HG03469 (cell line): ENCODE measurements at regions not wholly inside any gene's neighbourhood (a gene's known extent, or its start where the extent isn't known, plus 50 kb on each side); places are given as distances from the start of the nearest gene placed in this dataset.
"Not testable (repeated sequence)": the region's sequence is repeated elsewhere in the genome, so short reads cannot be mapped to it uniquely, and the experiment has no call there.

ENCODE experiments used
- ATAC-seq: cut with Tn5 transposase; IDR thresholded peaks from one replicate; pipeline ENCODE4 v1.9.1; 2021; ENCODE audit warnings: mild to moderate bottlenecking, moderate library complexity, moderate number of reproducible peaks; ENCODE audit not compliant: unreplicated experiment

DNA sequence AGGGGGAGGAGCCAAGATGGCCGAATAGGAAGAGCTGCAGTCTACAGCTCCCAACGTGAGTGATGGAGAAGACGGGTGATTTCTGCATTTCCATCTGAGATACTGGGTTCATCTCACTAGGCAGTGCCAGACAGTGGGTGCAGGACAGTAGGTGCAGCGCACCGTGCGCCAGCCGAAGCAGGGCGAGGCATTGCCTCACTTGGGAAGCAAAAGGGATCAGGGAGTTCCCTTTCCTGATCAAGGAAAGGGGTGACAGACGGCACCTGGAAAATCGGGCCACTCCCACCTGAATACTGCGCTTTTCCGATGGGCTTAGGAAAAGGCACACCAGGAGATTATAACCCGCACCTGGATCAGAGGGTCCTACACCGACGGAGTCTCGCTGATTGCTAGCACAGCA is 121.1 kb upstream of the SESTD1 start:
- not testable (repeated sequence) for ATAC-seq

- ATAC-seq, result no peak
Observed at GRCh38 chr2:179383975-179384374, 119.3 kb upstream of the SESTD1 start.

DNA sequence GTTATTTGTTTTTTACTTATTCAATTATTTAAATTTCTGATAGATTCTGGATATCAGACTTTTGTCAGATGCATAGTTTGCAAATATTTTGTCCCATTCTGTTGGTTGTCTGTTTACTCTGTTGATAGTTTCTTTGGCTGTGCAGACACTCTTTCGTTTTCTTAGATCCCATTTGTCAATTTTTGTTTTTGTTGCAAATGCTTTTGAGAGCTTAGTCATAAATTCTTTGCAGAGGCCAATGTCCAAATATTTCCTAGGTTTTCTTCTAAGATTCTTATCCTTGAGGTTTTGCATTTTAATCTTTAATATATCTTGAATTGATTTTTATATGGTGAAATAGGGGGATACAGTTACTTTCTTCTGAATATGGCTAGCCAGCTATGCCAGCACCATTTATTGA is 112.7 kb upstream of the SESTD1 start:
- no peak for ATAC-seq

DNA sequence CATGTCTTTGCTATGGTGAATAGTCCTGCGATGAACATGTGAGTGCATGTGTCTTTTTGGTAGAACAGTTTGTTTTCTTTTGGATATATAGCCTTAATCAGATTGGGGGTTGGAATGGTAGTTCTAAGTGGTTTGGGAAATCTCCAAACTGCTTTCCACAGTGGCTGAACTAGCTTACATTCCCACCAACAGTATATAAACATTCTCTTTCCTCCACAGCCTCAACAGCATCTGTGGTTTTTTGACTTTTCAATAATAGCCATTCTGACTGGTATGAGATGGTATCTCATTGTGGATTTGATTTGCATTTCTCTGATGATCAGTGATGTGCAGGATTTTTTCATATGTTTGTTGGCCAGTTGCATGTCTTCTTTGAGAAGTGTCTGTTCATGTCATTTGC is 112.2 kb upstream of the SESTD1 start:
- no peak for ATAC-seq

DNA sequence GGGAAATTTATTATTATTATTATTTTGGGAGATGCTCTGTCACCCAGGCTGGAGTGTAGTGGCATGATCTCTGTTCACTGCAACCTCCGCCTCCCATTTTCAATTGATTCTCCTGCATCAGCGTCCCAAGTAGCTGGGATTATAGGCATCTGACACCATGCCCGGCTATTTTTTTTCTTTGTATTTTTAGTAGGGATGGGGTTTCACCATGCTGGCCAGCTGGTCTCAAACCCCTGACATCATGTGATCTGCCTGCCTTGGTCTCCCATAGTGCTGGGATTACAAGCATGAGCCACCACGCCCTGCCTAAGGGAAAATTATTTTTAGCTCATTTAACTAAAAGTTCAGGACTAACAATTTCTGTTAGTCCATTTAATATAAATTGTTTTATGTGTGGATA is 109.2 kb upstream of the SESTD1 start:
- no peak for ATAC-seq

DNA sequence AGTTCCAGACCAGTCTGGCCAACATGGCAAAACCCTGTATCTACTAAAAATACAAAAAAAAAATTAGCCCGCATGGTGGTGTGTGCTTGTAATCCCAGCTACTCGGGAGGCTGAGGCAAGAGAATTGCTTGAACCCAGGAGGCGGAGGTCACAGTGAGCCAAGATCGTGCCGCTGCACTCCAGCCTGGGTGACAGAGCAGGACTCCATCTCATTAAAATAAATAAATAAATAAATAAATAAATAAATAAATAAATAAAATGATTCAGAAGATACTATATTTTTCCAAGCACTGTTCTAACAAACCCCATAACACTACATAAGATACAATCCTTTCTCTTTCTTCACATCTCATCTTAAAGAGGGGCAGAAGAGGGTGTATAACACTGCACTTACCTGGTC is 100.9 kb upstream of the SESTD1 start:
- ATAC-seq, result not testable (repeated sequence)

DNA sequence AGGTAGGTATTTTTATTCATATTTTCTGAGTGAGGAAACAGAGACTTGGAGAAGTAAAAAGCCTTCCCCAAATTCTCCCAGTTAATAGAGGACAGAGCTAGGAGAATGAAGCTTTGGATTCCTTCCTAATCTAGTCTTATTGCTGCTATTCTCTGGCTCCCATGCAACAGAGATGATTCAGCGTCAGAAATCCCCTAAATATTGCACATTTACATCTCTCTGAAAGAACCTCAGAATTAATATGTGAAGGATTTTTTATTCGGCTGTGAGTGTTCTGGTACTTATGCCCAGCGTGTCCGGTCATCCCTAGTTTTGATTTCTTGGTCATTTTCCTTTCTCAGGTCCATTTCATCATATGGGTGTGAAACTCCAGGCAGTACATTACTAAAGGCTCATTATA is 91.2 kb upstream of the SESTD1 start:
- no peak for ATAC-seq

DNA sequence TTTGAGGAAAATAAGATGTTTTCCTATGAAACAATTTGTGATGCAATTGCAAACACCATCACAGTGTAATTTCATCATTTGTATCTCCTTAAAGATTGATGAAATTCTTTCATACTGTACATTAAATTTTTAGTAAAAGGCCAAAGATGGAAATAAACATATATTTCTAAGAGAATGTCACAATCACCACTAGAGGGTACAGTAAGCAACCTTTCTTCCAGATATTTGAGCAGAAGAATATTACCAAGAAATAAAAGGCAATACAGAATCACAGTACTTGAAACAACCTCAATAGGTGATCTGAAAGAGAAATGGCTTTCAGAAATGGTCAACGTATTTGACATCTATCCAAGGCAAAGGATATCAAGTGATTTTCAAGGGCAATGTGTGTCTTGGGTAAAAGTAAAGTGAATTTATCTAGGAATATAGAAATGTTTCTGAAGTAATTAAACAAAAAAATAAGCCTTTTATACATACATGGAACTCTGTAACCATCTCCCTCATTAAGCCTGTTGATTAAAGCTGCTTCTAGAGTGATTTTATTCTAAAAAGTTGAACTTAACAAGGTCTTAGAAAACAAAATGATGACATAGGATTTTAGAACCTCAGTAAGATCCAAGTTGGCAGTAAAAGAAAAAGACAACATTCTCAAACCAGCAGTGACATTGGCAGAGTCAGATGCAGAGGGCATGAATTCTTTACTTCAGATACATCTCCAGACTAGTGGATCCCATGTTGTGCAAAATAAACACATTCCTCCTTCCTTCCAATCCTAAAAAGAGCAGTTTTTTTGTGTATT is 90.3 kb upstream of the SESTD1 start:
- no peak for ATAC-seq

GRCh38 chr2:179354296-179354695 is 89.7 kb upstream of the SESTD1 start:
- ATAC-seq, result no peak

- ATAC-seq, result no peak
Observed at GRCh38 chr2:179352181-179352580, 87.5 kb upstream of the SESTD1 start.

DNA sequence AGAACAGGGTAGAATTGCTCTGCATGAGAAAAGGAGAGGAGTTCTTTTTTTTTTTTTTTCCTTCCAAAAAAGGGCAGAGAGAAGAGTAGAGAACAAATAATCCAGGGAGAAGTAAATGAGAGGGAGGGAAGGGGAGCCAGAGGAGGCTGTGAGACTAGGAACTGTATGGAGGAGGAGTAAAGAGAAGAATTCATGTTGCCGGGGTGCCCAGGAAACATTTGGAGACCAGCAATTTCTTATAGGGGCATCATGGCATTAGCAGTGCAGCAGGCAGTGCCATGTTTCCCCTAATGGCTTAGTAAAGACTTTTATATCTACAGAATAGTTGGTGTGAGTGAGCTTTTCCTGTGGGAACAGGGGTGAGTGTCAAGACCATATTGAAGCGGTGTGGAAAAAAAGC is 86.4 kb upstream of the SESTD1 start:
- no peak for ATAC-seq

GRCh38 chr2:179349670-179350303 is 85.2 kb upstream of the SESTD1 start:
- peak; percentile 57 for ATAC-seq

- no peak for ATAC-seq
Observed at GRCh38 chr2:179348906-179349305, 84.3 kb upstream of the SESTD1 start.

GRCh38 chr2:179344970-179345369 is 80.3 kb upstream of the SESTD1 start:
- no peak for ATAC-seq

DNA sequence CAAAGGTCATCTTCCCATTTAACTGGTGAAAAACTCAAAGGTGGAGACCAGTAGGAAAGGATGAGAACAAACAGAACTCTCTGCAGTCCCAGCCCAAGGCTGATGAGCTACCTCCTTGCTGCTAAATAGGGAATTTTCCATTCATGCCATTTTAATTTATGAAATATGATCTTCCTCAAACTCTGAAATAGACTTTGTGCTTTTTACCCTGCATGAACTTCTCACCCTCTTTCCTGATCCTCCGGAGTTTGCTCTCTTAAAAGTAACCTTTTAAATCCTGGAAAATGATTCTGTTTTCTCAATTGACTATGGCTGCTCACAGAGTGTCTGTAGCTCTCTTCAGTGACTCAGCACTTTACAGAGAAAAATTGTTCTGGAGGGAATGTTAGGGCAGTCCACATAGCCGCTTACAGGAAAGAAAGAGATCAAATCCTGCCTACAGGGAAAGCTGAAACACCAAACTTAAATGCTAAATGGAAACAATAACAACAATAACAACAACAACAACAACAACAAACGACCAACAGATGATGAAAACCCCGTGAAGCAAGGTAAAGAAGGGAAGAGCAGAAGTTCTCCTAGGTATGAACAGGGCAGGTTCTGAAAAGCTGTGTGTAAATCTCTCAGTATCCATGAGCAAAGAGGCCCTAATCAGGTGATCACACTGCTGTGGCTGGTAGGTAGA is 79.8 kb upstream of the SESTD1 start:
- ATAC-seq, result no peak

- no peak for ATAC-seq
Observed at GRCh38 chr2:179343945-179344279, 79.3 kb upstream of the SESTD1 start.

GRCh38 chr2:179341152-179341866 is 76.7 kb upstream of the SESTD1 start:
- no peak for ATAC-seq

GRCh38 chr2:179340678-179341077 is 76.0 kb upstream of the SESTD1 start:
- ATAC-seq, result no peak

- no peak for ATAC-seq
Observed at GRCh38 chr2:179338681-179339080, 74.0 kb upstream of the SESTD1 start.

GRCh38 chr2:179336782-179337534 is 72.3 kb upstream of the SESTD1 start:
- no peak for ATAC-seq

DNA sequence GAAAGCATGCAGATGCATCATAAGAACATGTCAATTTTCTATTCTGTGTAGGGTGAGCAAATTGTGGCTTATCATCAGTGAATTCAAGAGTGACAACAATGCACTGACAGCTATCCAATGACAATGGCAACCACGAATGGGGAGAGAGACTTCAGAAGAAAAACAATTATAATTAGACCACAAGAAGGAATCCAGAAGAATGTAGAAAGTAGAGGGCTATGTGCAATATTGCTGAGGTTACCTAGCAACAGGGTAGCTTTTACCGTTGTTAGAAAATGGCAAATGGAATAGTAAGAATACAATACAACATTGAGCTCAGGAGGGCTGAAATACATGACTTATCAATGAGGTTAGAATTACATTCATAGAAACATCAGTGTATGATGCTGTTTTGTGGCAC is 71.1 kb upstream of the SESTD1 start:
- no peak for ATAC-seq
